Upper lobe of left lung (tissue), 4 donors: ENCODE measurements at regions not wholly inside any gene's neighbourhood (a gene's known extent, or its start where the extent isn't known, plus 50 kb on each side); places are given as distances from the start of the nearest gene placed in this dataset.

Experiments used
- EP300 ChIP-seq, 4 donors: sonication (generic); formaldehyde crosslinking; IDR thresholded peaks; one replicate each; pipeline ENCODE4 v1.5.1; 2017; ENCODE audit warnings: antibody characterized with exemption in 4 of 4, control low read depth in 2 of 4
- POLR2A ChIP-seq, 4 donors: fragments of 450-650 bp; IDR thresholded peaks; one replicate each; pipeline ENCODE4 v1.5.1; 2016 to 2017; ENCODE audit warnings: antibody characterized with exemption in 4 of 4, mild to moderate bottlenecking in 2 of 4
- POLR2AphosphoS5 ChIP-seq, 2 donors: sonication (generic); formaldehyde crosslinking; IDR thresholded peaks; one replicate each; pipeline ENCODE4 v1.5.1; 2017; ENCODE audit warnings: antibody characterized with exemption in 2 of 2
- TF ChIP-seq, protein P1 (sequence below), 6 experiments: fragments of 450-650 bp in 4 of 6; fragments of 200-600 bp in 2 of 6; sonication (generic) in 2 of 6; IDR thresholded peaks; one replicate each; pipeline ENCODE4 v1.5.1; 2016 to 2019; ENCODE audit warnings: antibody characterized with exemption in 6 of 6

DNA sequence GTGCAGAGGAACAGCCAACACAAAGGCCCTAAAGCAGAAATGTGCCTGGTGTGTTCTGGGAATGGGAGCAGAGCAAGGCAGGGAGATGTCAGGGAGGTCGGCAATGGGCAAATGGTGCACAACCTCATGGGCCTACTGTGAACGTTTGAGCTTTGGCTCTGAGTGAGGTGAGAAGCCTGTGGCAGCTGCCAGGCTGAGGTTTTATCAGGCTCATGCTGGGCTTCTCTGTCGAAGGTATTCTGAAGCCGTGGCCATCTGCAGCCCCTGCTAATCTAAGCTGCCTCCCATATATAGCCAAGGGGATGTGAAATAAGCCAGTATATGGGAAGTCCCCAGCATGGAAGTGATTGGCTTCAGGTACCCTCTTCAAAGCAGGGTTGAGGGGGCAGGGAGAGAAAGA lies 193.3 kb downstream of the SLC4A3 start:
- TF ChIP-seq, protein P1, sequence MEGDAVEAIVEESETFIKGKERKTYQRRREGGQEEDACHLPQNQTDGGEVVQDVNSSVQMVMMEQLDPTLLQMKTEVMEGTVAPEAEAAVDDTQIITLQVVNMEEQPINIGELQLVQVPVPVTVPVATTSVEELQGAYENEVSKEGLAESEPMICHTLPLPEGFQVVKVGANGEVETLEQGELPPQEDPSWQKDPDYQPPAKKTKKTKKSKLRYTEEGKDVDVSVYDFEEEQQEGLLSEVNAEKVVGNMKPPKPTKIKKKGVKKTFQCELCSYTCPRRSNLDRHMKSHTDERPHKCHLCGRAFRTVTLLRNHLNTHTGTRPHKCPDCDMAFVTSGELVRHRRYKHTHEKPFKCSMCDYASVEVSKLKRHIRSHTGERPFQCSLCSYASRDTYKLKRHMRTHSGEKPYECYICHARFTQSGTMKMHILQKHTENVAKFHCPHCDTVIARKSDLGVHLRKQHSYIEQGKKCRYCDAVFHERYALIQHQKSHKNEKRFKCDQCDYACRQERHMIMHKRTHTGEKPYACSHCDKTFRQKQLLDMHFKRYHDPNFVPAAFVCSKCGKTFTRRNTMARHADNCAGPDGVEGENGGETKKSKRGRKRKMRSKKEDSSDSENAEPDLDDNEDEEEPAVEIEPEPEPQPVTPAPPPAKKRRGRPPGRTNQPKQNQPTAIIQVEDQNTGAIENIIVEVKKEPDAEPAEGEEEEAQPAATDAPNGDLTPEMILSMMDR (IDR thresholded peaks at IDR 0.05), result no peak
- TF ChIP-seq POLR2A (IDR thresholded peaks at IDR 0.05), result no peak
- TF ChIP-seq POLR2AphosphoS5 (IDR thresholded peaks at IDR 0.05), result no peak
- no peak for TF ChIP-seq EP300 (IDR thresholded peaks at IDR 0.05)
